Loucy (cell line): ENCODE measurements at regions not wholly inside any gene's neighbourhood (a gene's known extent, or its start where the extent isn't known, plus 50 kb on each side); places are given as distances from the start of the nearest gene placed in this dataset.

ENCODE experiments used
- H2AFZ ChIP-seq: fragments of 200-600 bp; sonication (generic); 2 replicates; pipeline ENCODE4 v1.6.0; 2016; ENCODE audit warnings: antibody characterized with exemption, mild to moderate bottlenecking, low read length, moderate library complexity
- H3F3A ChIP-seq: fragments of 200-600 bp; 2 replicates; pipeline ENCODE4 v1.6.0; 2016; ENCODE audit warnings: antibody characterized with exemption, low read depth, mild to moderate bottlenecking
- H3K27me3 ChIP-seq: fragments of 200-600 bp; sonication (generic); 2 replicates; pipeline ENCODE4 v1.6.1; 2014; ENCODE audit warnings: low read length, mild to moderate bottlenecking; ENCODE audit not compliant: insufficient read depth, poor library complexity, severe bottlenecking
- H3K36me3 ChIP-seq: fragments of 200-600 bp; sonication (generic); 2 replicates; pipeline ENCODE4 v1.6.1; 2016; ENCODE audit warnings: low read length; ENCODE audit not compliant: insufficient read depth
- H3K4me1 ChIP-seq: fragments of 200-600 bp; sonication (generic); 2 replicates; pipeline ENCODE4 v1.5.1; 2014; ENCODE audit warnings: low read length, mild to moderate bottlenecking; ENCODE audit not compliant: insufficient read depth, poor library complexity, severe bottlenecking
- H3K4me2 ChIP-seq: fragments of 200-600 bp; sonication (generic); 2 replicates; pipeline ENCODE4 v1.6.0; 2014; ENCODE audit warnings: antibody characterized with exemption, low read length, low read depth, mild to moderate bottlenecking; ENCODE audit not compliant: poor library complexity, severe bottlenecking
- H3K4me3 ChIP-seq: fragments of 200-600 bp; sonication (generic); 2 replicates; pipeline ENCODE4 v1.5.1; 2014; ENCODE audit warnings: low read length, mild to moderate bottlenecking, mixed read lengths; ENCODE audit not compliant: poor library complexity, severe bottlenecking
- H3K79me2 ChIP-seq: fragments of 200-600 bp; sonication (generic); 2 replicates; pipeline ENCODE4 v1.6.1; 2014; ENCODE audit warnings: low read length; ENCODE audit not compliant: insufficient read depth
- H3K9ac ChIP-seq: fragments of 200-600 bp; sonication (generic); 2 replicates; pipeline ENCODE4 v1.6.0; 2014; ENCODE audit warnings: mild to moderate bottlenecking, low read depth, low read length, moderate library complexity; ENCODE audit not compliant: poor library complexity, severe bottlenecking
- H3K9me2 ChIP-seq: fragments of 200-600 bp; sonication (generic); replicated peaks from 2 replicates; pipeline ENCODE4 v1.6.1; 2016; ENCODE audit warnings: low read depth, low read length, mixed read lengths
- H3K9me3 ChIP-seq: fragments of 200-600 bp; sonication (generic); 2 replicates; pipeline ENCODE4 v1.6.1; 2014; ENCODE audit warnings: mild to moderate bottlenecking, antibody characterized with exemption, low read length, low read depth; ENCODE audit not compliant: insufficient read depth
- H4K20me1 ChIP-seq: fragments of 200-600 bp; sonication (generic); 2 replicates; pipeline ENCODE4 v1.6.0; 2014; ENCODE audit warnings: antibody characterized with exemption, low read length, mild to moderate bottlenecking; ENCODE audit not compliant: insufficient read depth, poor library complexity, severe bottlenecking
- EZH2phosphoT487 ChIP-seq: fragments of 200-600 bp; IDR thresholded peaks from 2 replicates; pipeline ENCODE4 v1.6.1; 2018; ENCODE audit warnings: antibody characterized with exemption, mild to moderate bottlenecking, moderate library complexity, borderline replicate concordance
- TF ChIP-seq, protein P1 (sequence below): fragments of 200-600 bp; sonication (generic); conservative IDR thresholded peaks from 2 replicates; pipeline ENCODE4 v1.5.1; 2014; ENCODE audit warnings: mild to moderate bottlenecking, antibody characterized with exemption, low read length

DNA sequence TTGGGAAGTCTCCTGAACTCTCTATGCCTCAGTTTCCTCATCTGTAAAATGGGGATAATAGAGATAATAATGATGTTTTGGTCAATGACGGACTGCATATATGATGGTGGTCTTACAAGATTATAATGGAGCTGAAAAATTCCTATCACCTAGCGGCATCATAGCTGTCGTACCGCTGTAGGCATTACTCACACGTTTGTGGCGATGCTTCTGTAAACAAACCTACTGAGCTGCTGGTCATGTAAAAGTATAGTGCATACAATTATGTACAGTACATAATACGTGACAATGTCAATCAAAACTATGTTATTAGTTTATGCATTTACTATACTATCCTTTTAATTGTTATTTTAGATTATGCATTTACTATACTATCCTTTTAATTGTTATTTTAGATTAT, 339.1 kb upstream of the NPVF start:
- Histone ChIP-seq H3F3A (no peaks in the 10 kb centered on the region), H3K9me2 (no peaks in the 10 kb centered on the region), H4K20me1 (no peaks in the 10 kb centered on the region), H3K9ac (no peak overlapping the region), H3K36me3 (no peaks in the 10 kb centered on the region), H3K4me2 (no peak overlapping the region), H3K27me3 (no peaks in the 10 kb centered on the region), H3K79me2 (no peaks in the 10 kb centered on the region), H3K4me3 (no peak overlapping the region), H3K4me1 (no peaks in the 10 kb centered on the region), H3K9me3 (no peaks in the 10 kb centered on the region), H2AFZ (no peak overlapping the region)
- TF ChIP-seq EZH2phosphoT487 = no peak
- TF ChIP-seq, protein P1, sequence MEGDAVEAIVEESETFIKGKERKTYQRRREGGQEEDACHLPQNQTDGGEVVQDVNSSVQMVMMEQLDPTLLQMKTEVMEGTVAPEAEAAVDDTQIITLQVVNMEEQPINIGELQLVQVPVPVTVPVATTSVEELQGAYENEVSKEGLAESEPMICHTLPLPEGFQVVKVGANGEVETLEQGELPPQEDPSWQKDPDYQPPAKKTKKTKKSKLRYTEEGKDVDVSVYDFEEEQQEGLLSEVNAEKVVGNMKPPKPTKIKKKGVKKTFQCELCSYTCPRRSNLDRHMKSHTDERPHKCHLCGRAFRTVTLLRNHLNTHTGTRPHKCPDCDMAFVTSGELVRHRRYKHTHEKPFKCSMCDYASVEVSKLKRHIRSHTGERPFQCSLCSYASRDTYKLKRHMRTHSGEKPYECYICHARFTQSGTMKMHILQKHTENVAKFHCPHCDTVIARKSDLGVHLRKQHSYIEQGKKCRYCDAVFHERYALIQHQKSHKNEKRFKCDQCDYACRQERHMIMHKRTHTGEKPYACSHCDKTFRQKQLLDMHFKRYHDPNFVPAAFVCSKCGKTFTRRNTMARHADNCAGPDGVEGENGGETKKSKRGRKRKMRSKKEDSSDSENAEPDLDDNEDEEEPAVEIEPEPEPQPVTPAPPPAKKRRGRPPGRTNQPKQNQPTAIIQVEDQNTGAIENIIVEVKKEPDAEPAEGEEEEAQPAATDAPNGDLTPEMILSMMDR = no peak

DNA sequence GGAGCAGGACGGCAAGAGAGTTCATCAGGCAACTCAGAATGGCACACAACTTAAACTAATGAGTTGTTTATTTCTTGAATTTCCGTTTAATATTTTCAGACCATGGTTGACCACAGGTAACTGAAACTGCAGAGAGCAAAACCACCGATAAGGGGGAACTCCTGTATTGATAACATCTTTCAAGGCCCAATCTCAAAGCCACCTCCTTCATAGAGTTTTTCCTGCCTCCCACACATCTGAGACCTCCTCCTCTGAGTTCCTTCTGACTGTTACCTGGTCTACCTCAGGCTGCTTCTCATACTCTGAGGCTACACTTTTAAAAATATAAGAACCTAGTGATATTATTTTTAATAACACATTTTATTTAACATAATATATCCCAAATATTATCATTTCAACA, 341.5 kb upstream of the NPVF start:
- Histone ChIP-seq H3K9me3 (no peaks in the 10 kb centered on the region), H3K27me3 (no peaks in the 10 kb centered on the region), H3K9ac (no peak overlapping the region), H4K20me1 (no peaks in the 10 kb centered on the region), H3K9me2 (no peaks in the 10 kb centered on the region), H3K4me2 (no peak overlapping the region), H3K4me3 (no peak overlapping the region), H3K79me2 (no peaks in the 10 kb centered on the region), H3K36me3 (no peaks in the 10 kb centered on the region), H3K4me1 (no peaks in the 10 kb centered on the region), H3F3A (no peaks in the 10 kb centered on the region), H2AFZ (no peak overlapping the region)
- TF ChIP-seq, protein P1 = no peak
- TF ChIP-seq EZH2phosphoT487 = no peak

DNA sequence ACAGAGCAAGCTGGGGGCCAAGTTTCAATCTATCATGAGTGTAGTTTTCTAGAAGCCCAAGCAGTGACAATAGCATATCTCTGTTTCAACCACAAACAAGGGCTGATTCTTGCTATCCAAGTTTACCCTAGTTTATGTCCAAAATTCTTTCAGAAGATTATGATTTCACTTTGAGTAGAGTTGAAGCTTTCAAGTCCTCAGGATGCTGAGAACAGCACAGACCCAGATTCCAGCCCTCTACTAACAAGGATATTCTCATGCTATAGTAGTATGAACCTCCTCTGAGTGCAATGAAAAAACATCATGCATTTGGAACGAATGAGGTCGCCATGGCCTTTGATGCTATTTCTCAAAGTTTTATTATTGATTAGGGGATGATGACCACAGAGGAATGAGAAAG, 344.1 kb upstream of the NPVF start:
- Histone ChIP-seq H3F3A (no peaks in the 10 kb centered on the region), H3K9ac (no peak overlapping the region), H3K9me2 (no peaks in the 10 kb centered on the region), H3K9me3 (no peaks in the 10 kb centered on the region), H3K27me3 (no peaks in the 10 kb centered on the region), H2AFZ (no peak overlapping the region), H3K79me2 (no peaks in the 10 kb centered on the region), H4K20me1 (no peaks in the 10 kb centered on the region), H3K4me1 (no peaks in the 10 kb centered on the region), H3K4me2 (no peak overlapping the region), H3K4me3 (no peak overlapping the region), H3K36me3 (no peaks in the 10 kb centered on the region)
- TF ChIP-seq EZH2phosphoT487 = no peak
- TF ChIP-seq, protein P1 = no peak
